ENCODE measurements at regions not wholly inside any gene's neighbourhood (a gene's known extent, or its start where the extent isn't known, plus 50 kb on each side); places are given as distances from the start of the nearest gene placed in this dataset.

GRCh38 chr3:102078401-102078800 lies 229.1 kb downstream of the NFKBIZ start:
- DNase-seq (ENCODE audit: low read depth, low spot score) (no peak), FAIRE-seq (no peak)
- Histone ChIP-seq H2AFZ (ENCODE audit: low read depth, low read length) (no peak overlapping the region), H3K4me2 (ENCODE audit: insufficient read depth, low read length) (no peak overlapping the region), H3K27me3 (ENCODE audit: control insufficient read depth in 2 of 2, insufficient read depth in 2 of 2, low read length in 2 of 2) (no peaks in the 10 kb centered on the region), H3K27ac (ENCODE audit: insufficient read depth, low read depth, low read length) (no peak overlapping the region), H3K4me3 (replicated peaks in 1 of 3; ENCODE audit: insufficient read depth in 1 of 3, low read depth in 1 of 3, low read length in 3 of 3) (no peak overlapping the region), H4K20me1 (replicated peaks; ENCODE audit: control insufficient read depth, extremely low read depth, insufficient read depth, low read length) (no peaks in the 10 kb centered on the region), H3K4me1 (ENCODE audit: control insufficient read depth, extremely low read depth, insufficient read depth, low read length) (peaks cover 27% of the 10 kb centered on the region), H3K79me2 (ENCODE audit: control insufficient read depth, insufficient read depth, low read length) (no peaks in the 10 kb centered on the region), H3K9ac (replicated peaks; ENCODE audit: extremely low read depth, insufficient read depth, low read length) (no peak overlapping the region), H3K9me3 (replicated peaks; ENCODE audit: control insufficient read depth, insufficient read depth, low read length) (no peaks in the 10 kb centered on the region), H3K36me3 (ENCODE audit: control insufficient read depth in 2 of 2, extremely low read depth in 1 of 2, insufficient read depth in 2 of 2, low read length in 2 of 2) (no peaks in the 10 kb centered on the region), H3K9me1 (replicated peaks; ENCODE audit: control insufficient read depth, extremely low read depth, insufficient read depth, low read length) (no peaks in the 10 kb centered on the region)
- no peak for TF ChIP-seq POLR2A (IDR thresholded peaks at IDR 0.05; ENCODE audit: low read depth, low read length)
- no peak for TF ChIP-seq FOS (IDR thresholded peaks at IDR 0.05; ENCODE audit: borderline replicate concordance, insufficient read depth, low read length)
- TF ChIP-seq MAX (IDR thresholded peaks at IDR 0.05; ENCODE audit: insufficient read depth, insufficient read length) = no peak
- TF ChIP-seq GATA2 (IDR thresholded peaks at IDR 0.05; ENCODE audit: insufficient read depth, insufficient read length, low read depth, low read length) = no peak
- TF ChIP-seq EZH2 (IDR thresholded peaks at IDR 0.05; ENCODE audit: borderline replicate concordance, low read depth, low read length, severe bottlenecking) = no peak
- TF ChIP-seq CTCF (IDR thresholded peaks at IDR 0.05; ENCODE audit: extremely low read depth in 1 of 2, insufficient read depth in 1 of 2, low read depth in 1 of 2, low read length in 2 of 2) = no peak
- no peak for TF ChIP-seq MYC (IDR thresholded peaks at IDR 0.05; ENCODE audit: low read depth, low read length)
- no peak for TF ChIP-seq JUN (IDR thresholded peaks at IDR 0.05; ENCODE audit: borderline replicate concordance, insufficient read depth, insufficient read length, low read depth)
- no peak for TF ChIP-seq POLR2AphosphoS5 (IDR thresholded peaks at IDR 0.05; ENCODE audit: insufficient read depth, low read depth, low read length)
- CTCF ChIA-PET = interaction anchor here (1.0 to 3.0 kb wide), 4 partner anchors 8 to 147 kb away, joined by 3 to 14 read pairs (median 4); no protein-coding TSS in a partner anchor
- intact Hi-C loops (cut with micrococcal nuclease) (no loop called here), dilution Hi-C loops (cut with MboI; ENCODE audit: extremely low pct_ligation_motif_present, low sequenced_read_pairs) (no loop called here)
- no TSS peak for BruUV-seq (replicated peaks)
- POLR2A ChIA-PET = interaction anchor here (1.5 kb wide), 1 partner anchor 229 kb away, joined by 4 read pairs; the partner anchor contains the start of gene NFKBIZ
